ENCODE measurements at regions not wholly inside any gene's neighbourhood (a gene's known extent, or its start where the extent isn't known, plus 50 kb on each side); places are given as distances from the start of the nearest gene placed in this dataset.

DNA sequence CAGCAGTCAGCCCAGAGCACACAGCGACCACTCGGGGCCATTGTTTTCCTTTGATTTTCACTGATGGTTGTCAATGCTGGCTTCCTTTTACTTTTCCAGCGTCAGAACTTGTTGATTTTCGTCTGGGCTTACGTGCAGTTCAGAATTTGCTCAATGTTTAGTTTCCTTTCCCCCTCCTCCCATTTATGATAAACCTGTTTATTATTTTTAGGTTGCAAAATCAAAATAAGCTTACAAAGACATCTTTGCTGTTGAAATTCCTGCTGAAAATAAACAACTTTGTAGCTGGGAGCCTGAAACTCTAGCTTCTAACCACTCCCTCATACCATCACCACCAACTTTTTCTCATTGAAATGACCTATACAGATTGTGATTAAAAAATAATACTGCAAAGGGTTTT is 83.1 kb upstream of the LYZL1 start:
- TF ChIP-seq, protein P1, sequence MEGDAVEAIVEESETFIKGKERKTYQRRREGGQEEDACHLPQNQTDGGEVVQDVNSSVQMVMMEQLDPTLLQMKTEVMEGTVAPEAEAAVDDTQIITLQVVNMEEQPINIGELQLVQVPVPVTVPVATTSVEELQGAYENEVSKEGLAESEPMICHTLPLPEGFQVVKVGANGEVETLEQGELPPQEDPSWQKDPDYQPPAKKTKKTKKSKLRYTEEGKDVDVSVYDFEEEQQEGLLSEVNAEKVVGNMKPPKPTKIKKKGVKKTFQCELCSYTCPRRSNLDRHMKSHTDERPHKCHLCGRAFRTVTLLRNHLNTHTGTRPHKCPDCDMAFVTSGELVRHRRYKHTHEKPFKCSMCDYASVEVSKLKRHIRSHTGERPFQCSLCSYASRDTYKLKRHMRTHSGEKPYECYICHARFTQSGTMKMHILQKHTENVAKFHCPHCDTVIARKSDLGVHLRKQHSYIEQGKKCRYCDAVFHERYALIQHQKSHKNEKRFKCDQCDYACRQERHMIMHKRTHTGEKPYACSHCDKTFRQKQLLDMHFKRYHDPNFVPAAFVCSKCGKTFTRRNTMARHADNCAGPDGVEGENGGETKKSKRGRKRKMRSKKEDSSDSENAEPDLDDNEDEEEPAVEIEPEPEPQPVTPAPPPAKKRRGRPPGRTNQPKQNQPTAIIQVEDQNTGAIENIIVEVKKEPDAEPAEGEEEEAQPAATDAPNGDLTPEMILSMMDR (IDR thresholded peaks at IDR 0.05), result no peak
- TF ChIP-seq POLR2A (IDR thresholded peaks at IDR 0.05; ENCODE audit: low read depth), result no peak
